DMS114 treated with DMSO at 0.1 percent for 48 hours (cell line): ENCODE measurements at regions not wholly inside any gene's neighbourhood (a gene's known extent, or its start where the extent isn't known, plus 50 kb on each side); places are given as distances from the start of the nearest gene placed in this dataset.
"Not testable (repeated sequence)": the region's sequence is repeated elsewhere in the genome, so short reads cannot be mapped to it uniquely, and the experiment has no call there.

ENCODE experiments used
- DNase-seq: peaks from one replicate; lab custom pipeline; 2025; ENCODE audit not compliant: unreplicated experiment; lab: John Stamatoyannopoulos, UW

DNA sequence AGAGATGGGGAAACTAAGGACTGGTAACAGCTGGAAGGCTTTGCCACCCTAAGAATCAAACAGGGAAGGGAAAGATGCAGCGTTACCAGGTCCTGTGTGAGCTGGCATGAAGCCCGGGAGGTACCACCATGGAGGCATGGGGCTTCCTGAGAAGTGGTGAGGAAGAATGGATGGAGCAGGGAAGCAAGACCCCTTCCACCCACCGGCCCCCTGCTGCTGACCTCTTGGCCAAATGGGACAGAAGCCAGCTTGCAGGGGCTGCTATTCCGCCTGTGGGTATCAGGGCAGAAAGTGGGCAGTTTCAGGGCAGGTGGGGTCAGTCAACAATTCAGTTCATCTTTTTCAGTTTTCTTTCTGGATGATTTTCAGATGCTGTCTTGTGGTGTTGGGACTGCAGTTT, 1099.9 kb downstream of the TBC1D22A start:
- no peak for DNase-seq

DNA sequence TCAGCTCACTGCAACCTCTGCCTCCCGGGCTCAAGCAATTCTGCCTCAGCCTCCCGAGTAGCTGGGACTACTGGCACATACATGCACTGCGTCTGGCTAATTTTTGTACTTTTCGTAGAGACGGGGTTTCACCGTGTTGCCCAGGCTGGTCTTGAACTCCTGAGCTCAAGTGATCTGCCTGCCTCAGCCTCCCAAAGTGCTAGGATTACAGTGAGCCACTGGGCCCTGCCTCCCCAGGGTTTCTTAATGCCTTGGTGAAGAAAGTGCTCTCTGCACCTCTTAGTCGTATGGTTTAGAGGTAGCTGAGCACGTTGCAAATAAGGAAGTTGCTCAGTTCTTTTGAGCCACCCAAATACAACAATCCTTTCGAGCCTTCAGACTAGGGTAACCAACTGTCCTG, 1098.5 kb downstream of the TBC1D22A start:
- DNase-seq = not testable (repeated sequence)

- DNase-seq = no peak
Observed at GRCh38 chr22:47859881-47860525, 1097.6 kb downstream of the TBC1D22A start.

- no peak for DNase-seq
Observed at GRCh38 chr22:47858773-47859306, 1096.4 kb downstream of the TBC1D22A start.

GRCh38 chr22:47854680-47855079, 1092.2 kb downstream of the TBC1D22A start:
- no peak for DNase-seq

GRCh38 chr22:47854251-47854650, 1091.8 kb downstream of the TBC1D22A start:
- DNase-seq = no peak

DNA sequence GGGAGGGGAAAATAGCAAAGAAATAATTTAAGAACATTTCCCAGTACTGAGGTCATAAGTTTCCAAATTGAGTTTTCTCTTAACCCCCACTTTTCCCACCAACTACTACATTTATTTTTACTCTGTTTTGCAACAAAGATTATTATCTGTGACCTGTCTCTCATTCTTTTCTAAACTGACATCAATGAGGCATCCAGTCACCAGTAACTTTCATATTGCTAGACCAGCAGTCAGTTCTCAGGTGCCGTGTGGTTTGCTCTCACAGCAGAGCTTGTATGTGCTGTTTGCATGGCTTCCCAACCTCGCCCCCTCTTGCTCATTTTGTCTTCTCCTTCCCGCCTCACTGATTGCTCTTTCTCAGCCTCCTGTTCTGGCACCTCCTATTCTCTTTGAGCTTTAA, 1091.3 kb downstream of the TBC1D22A start:
- no peak for DNase-seq

- no peak for DNase-seq
Observed at GRCh38 chr22:47851586-47851985, 1089.1 kb downstream of the TBC1D22A start.

GRCh38 chr22:47850644-47851151, 1088.2 kb downstream of the TBC1D22A start:
- DNase-seq = no peak

- DNase-seq = no peak
Observed at GRCh38 chr22:47849576-47849975, 1087.1 kb downstream of the TBC1D22A start.

DNA sequence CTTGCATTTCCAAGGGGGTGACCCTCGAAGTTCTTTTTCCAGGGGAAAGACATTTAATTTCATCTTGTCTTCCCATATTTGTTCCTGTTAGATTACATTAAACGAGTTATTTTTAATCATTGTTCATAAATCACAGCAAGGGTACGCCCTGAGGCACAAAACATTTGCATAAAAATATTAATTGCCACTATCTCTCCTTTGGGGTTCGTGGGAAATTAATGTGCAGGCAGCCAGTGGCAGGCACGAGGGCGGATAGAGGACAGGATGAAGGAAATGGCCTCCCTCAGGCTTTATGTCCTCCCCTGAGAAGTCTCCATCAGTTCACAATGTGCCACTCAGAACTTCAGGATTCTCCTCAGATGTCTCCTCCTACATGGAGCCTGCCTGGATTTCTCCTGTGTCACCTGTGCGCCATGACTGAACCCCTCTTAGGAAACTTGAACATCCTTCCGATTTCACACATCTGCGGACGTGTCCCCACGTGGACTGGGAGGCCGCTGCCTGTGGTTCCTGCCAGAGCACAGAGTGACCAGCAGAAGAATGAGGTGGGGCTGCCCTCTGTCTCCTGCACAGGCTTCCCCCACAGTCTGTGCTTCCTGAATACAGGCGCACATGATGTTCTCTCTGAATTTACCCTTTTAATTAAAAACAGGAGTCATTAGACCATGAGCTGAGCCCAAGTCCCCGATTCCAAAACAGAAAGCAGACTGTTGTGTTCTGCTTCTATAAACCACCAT, 1085.9 kb downstream of the TBC1D22A start:
- no peak for DNase-seq

- no peak for DNase-seq
Observed at GRCh38 chr22:47847131-47847890, 1084.9 kb downstream of the TBC1D22A start.

DNA sequence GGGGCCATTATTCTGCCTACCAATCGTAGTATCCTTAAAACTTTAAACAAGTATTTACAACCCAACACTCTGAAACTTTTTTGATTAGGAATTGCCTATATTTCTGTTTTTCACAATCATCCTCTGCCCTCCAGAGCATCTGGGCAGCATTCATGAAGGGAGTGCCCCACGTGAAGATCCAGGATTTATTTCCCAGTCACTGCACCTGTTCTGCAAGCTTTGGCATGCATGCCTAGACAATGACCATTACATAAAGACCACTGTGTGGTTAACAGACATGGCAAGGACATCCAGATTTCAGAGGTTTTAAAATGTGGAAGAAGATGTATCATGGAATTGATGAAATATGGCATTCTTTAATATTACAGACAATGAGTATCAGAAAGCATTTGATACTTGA, 1083.8 kb downstream of the TBC1D22A start:
- no peak for DNase-seq

GRCh38 chr22:47842119-47842518, 1079.7 kb downstream of the TBC1D22A start:
- DNase-seq = no peak

- DNase-seq = no peak
Observed at GRCh38 chr22:47841156-47841555, 1078.7 kb downstream of the TBC1D22A start.

GRCh38 chr22:47839595-47840227, 1077.3 kb downstream of the TBC1D22A start:
- DNase-seq = no peak

- no peak for DNase-seq
Observed at GRCh38 chr22:47837703-47838102, 1075.3 kb downstream of the TBC1D22A start.

GRCh38 chr22:47836957-47837356, 1074.5 kb downstream of the TBC1D22A start:
- no peak for DNase-seq

GRCh38 chr22:47835726-47836125, 1073.3 kb downstream of the TBC1D22A start:
- no peak for DNase-seq

DNA sequence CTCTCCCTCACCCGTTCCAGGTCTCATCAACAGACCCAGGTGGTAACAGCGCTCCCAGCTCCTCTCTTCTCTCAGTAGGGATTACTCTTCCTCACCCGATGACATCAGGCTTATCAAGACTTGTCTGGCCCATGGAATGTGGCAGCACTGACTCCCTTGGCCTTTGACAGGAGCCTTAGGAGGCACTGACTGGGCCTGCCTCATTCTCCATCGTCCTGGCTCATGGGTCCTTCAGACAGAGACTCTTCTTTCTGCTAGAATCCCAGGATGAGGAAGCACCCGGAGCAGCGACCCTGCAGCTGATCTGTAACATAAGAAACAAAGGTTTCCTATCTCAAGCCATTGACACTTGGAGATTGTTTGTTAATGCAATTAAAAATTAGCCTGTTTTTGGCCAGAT, 1063.6 kb downstream of the TBC1D22A start:
- DNase-seq = no peak

GRCh38 chr22:47822422-47822821, 1060.0 kb downstream of the TBC1D22A start:
- no peak for DNase-seq
